CD4-positive, alpha-beta T cell treated with Interleukin-15 for 4 hours (primary cell): ENCODE measurements at regions not wholly inside any gene's neighbourhood (a gene's known extent, or its start where the extent isn't known, plus 50 kb on each side); places are given as distances from the start of the nearest gene placed in this dataset.

Experiments
- DNase-seq: peaks from one replicate; pipeline ENCODE4 v3.0.0-alpha.2; 2020; ENCODE audit warnings: low spot score

DNA sequence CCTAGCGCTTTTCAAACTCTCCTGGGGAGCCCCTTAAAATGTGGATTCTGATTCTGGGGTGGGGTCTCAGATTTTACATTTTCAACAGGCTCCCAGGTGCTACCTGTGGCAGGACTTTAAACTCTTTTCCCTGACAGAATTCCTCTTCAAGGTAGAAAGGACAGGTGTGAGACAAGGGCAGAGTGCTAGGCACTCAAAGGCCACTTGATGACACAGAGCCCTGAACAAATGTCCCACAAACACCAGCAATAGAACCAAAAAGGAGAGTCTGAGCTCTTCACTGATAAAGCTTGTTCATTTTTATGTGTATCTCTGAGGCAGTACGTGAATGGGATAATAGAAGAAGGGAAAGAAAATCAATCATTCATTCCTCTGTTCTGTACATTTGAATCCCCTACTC lies 77.7 kb upstream of the PELI1 start:
- DNase-seq = no peak

DNA sequence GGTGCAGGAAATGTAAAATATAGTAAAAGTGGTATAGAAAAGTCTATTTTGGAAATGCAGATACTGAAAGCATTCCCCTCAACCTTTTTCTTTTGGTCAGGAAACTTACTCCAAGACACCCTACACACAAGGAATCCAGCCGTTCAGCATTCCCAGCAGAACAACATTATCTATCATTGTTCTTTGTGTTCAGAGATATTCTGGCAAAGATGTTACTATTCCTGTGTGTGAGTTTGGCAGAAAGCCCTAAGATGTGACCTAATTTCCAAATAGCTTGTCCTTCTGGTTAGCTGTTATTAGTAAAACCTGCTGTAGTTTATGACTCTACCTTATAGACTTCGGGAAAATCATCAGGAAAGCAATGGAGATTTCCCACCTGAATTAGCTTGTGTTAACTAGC lies 78.1 kb upstream of the PELI1 start:
- DNase-seq = no peak

DNA sequence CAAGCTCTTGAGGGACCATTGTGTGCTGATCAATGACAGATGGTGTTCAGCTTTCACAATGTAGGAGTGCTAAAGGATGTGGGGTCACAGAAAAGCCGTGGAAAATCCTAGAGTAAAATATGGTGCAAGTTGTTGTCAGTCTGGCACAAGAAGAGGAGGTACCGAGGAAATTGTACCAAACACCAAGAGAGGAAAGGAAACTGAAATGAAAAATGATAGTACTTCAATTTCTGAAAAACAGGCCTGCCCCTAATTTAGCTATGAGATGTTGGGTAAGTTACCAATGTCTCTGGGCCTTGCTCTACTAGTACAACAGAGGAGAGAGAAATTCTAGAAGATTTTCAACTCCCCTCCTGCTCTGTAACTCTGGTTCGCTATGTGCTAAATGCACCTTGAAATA lies 78.8 kb upstream of the PELI1 start:
- DNase-seq = no peak

DNA sequence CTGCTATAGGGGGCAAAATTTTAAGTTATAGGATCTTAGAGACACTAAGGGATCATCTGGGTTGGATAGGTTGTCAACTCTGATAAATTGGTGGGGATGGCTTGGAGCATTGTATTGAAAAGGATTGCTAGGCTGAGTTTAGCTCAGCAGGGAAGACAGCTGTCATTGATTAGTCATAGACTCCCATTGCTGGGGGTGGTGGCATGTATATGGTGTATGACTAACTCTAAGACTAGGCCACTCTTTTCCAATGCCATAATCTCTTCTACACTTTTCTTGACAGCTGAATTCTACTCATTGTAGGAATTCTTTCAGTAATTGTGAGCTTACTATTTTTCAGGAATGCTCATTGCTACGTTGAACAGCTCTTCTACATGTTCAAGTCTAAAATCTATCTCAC lies 81.3 kb upstream of the PELI1 start:
- DNase-seq = no peak

DNA sequence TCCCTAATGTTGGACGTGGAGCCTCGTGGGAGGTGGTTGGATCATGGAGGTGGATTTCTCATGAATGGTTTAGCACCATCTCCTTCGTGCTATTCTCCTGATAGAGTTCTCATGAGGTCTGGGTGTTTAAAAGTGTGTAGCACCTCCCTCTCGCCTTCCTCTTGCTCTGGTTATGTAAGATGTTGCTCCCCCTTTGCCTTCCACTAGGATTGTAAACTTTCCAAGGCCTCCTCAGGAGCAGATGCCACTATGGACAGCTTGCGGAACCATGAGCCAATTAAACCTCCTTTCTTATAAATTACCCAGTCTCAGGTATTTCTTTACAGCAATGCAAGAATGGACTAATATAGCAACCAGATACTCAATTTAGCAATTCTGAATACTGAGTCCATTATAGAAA lies 82.4 kb upstream of the PELI1 start:
- DNase-seq = no peak

DNA sequence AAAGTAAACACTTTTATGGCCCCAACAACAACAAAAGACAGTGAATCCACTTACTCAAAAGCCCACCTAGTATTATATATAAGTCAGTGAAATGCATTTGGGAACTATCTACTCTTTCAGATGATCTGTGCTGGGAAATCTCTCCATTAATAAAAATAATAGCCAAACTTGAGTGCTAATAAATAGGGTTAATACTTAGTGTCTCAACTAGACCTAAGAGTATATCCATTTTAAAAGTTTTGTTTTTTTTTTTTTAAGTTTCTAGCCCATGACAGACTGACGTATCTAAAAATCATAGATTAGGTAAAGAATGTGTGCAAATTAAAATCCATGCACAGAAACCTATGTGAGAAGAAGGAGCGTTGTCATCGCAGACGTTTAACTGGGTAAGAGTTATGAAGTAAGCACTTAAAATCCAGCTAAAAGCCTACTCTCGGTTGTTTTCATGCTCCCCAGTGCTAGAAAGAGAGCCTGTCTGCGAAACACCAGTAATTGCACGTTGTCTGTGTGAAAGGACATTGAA lies 83.4 kb upstream of the PELI1 start:
- no peak for DNase-seq

DNA sequence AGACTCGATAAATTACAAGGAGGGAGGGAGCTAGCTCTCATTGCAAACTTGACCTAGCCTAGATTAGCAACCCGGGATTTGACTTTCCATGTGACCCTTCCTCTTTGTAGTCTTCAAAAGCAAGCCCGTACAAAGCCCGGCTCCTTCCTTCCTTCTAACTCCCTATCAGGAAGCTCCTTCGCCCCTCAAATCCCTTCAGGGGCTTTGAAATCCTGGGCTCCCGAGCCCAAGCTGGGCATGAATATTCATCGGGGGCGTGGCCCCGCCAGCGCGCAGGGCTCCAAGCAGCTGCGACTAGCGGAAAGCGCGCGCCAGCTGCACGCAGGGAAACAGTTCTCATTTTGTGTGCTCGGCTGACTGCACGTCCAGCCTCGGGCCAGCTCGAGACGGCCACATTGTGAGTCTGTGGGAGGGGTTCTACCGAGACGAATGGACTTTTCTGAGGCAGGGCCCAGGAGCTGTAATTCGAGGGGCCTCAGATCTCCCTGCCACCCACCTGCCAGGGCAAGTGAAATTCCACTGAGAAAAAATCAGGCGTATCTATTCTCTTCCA lies 84.0 kb upstream of the PELI1 start:
- DNase-seq = peak; percentile 46

DNA sequence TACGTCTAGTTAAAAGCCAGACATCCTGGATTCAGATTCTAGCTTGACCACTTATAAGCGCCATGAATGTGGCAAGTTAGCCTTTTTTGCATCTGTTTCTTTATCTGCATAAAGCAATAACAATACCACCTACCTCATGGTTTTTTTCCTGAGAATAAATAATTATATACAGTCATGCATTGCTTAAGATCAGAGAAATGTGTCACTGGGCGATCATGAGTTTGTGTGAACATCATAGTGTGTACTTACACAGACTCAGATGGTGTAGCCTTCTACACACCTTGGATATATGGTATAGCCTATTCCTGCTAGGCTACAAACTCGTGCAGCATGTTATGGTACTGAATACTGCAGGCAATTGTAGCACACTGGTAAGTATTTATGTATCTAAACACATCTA lies 84.7 kb upstream of the PELI1 start:
- DNase-seq = no peak

DNA sequence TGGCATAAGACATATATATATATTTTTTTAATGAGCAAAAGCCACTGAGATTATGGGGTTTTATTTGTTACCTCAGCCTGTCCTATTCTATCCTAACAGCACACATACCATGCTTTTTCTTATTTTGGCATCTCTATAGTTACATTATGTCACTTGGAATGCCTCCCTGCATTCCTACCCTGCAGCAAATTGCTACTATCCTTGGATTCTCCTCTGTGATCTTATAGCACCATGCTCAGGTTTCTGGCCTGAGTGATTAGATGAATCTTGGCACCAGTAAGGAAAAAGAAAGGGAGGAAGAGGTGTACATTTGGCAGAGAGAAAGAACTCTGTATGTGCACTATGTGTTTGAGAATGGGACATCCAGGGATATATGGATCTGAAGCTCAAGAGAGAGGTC lies 86.3 kb upstream of the PELI1 start:
- DNase-seq = no peak

DNA sequence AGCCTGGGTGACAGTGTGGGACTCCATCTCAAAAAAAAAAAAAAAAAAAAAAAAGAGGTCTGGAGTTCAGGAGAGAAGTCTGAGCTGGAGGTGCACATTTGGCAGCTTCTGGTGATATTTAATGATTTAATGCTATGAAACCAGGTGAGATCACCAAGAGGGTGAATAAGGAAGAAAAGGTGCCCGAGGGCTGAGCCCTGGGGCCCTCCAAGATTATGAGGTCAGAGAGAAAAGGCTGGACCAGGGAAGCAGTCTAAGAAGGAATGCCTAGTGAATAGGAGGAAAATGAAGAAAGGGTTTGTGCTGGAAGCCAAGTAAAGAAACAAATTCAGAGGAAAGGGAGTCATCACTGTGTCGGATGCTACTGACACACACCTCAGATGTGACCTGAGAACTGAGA lies 88.0 kb upstream of the PELI1 start:
- DNase-seq = no peak

DNA sequence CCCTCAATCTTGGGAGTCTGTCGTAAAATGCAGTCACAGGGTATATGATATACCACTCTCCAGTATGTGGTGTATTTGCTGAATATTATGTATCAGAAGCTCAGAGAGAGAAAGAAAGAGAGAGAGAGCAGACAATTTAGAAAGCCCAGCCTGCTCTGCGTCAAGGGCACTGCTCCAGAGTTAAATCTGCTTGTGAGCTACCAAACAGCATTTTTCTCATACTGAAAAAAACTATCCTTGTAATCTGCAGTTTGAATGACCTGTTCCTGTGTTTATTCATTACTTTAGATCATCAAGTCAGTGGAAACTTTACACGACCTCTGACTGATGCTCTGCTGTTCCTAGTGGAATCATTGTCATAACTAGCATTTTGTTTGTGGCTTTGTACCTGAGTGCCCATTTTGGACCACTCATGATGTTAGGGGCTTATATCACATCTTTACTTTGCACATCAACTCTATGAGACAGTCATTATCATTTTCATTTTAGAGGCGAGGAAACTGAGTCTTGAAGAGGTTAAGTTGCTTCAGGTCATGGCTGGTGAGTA lies 89.2 kb upstream of the PELI1 start:
- no peak for DNase-seq

DNA sequence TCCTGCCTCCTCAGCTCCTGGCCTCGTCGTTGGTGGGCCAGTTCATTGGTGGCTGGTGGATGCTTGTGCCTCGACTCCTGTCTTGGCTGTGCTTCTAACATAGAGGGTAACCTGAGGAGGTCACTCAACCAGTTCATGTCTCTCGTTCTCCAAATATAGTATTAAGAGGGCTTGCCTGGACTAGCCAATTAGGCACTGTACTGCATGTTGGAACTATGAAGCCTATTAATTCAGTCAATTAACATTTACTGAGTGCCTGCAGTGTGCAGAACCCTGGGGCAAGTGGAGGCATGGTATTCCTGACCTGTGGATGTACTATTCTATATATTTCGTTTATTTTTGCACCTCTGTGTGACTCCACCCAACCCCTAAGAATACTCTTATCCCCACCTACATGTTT lies 89.9 kb upstream of the PELI1 start:
- no peak for DNase-seq

DNA sequence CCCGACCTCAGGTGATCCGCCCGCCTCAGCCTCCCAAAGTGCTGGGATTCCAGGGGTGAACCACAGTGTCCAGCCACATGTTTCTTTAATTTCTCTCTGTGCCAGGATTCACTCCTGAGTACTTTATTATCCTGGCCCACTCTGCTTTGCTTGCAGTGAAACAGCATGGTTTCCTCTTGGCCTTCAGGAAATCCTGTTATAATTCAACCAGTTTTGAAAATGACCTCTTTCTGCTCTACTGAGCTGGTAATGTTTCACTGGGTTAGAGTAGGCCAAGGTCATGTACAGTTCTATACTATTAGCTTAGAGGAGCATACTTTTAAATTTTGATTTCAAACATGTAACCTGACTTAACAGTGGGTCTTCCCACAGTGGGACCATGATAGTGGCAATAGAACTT lies 90.6 kb upstream of the PELI1 start:
- DNase-seq = no peak

DNA sequence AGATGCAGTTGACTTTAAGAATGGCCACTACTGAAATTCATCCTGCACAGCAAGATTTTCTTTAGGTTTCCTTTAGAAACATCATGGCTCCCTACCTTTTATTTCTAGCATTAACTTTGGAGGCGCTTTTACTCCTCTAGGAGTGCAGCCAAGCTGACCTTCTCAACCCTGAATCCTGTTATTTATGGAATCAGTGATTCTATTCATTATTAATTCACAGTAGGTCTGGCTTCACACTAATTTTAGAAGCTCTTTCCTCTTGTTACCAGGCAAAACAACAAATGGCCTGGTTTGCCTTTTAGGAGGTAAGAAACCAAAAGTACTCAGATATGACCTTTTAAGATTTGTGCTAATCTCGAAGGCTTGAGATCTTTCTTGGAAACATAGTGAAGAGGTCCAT lies 93.0 kb upstream of the PELI1 start:
- DNase-seq = no peak

DNA sequence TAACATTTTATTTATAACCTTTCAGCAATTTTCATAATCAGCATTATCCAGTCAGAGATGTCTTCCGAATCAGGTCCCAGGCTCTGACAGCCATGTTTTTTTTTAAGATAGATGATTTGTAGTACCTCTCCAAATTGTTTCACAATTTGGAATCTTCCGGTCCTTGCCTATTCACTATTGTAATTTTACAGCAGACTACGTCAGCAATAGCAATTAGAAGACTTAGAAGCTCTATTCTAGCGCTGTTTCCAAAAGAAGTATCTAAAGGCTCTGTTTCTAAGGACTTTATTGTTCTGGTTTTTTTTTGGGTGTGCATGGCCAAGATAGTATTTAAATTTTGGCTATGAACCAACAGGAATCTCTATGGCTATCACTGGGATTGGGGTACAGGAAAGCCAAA lies 94.6 kb upstream of the PELI1 start:
- no peak for DNase-seq

DNA sequence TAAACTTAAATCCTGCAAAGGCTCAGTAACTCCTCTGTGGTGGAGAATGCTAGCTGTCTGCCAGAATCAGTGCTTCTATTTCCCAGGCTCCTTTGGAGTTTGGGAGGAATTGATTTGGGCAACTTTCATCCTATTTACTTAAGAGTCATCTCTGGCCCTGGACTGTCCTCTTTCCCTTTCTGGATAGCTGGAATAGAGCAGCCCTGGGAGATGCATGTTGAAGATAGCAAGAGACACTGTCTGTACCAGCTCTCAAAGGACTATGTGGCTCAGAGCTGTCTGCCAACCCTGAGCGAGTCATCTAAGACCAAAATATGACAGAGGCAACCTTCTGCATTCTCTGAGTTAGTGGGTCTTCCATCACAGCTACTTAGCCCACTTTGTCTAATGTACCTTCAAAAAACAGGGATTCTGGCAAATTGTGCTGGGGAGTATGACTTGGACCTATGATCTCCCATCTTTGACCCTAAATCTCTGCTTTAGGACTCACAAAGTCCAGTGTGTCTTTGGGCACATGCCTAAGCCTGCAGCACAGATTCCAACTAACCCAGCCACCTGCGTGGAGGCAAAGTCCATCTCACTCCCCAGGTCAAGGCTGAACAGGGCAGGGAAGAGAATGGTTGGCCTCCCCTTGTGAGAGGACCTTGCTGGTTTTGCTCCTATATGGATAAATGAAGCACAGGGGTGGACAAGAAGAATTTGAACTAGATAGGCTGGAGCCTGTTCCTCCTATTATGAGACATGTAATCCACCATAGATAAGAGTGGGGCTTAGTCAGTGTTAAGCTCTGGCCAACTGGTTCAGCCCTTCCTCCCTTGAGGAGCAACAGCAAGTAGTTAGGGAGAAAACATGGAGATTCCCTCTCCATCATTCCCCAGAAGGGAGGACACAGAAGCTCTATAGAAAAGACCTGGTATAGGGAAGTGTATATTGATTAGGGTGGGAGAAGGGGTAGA lies 99.1 kb upstream of the PELI1 start:
- DNase-seq = no peak

DNA sequence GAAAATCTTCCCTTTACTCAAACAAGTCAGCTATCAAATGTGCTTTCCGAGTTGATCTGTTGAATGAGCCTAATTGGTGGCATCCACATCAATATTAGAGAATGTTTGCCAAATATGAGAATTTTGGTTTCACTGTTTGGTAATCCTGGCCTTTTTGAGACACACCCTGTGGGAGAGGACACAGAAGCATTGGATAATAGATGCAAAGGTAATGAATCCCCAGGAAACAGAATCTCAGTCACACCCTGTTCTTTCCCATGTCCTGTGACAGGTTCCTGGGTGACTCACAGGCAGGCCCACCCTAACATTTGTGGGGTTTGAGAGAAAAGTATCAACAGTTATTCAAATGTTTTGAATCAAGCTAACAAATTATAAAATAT lies 99.8 kb upstream of the PELI1 start:
- no peak for DNase-seq

DNA sequence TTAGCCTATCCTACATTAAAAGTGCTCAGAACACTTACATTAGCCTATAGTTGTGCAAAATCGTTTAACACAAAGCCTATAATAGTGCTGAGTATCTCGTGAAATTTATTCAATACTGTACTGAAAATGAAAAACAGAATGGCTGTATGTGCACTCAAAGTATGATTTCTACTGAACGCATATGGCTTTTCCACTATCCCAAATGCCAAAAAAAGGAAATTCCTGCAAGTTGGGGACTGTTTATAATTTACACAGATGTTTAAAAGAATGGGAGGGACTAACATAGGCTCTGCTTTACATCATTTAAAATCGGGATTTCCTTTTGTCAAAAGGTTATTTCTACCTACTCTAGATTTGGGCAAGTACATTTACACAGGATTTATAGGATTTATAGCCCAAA lies 101.4 kb upstream of the PELI1 start:
- no peak for DNase-seq

DNA sequence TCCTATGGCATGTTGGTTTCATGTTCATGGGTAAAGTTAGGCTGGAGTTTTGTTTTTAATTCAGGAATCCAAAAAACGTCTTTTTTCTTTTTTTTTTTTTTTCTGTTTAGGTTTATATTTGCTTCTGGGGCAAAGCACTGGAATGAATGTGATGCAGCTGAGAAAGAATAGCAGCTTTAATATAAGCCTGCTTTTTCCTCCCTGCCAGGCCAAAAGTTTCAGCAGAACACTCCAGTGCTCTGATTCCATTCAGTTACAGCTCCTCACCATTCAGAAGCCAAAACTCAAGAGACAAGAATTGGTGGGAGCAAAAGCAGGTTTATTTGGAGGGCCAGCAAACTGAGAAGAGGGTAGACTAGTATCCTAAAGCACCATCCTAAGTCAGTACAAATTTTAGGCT lies 102.7 kb upstream of the PELI1 start:
- no peak for DNase-seq

DNA sequence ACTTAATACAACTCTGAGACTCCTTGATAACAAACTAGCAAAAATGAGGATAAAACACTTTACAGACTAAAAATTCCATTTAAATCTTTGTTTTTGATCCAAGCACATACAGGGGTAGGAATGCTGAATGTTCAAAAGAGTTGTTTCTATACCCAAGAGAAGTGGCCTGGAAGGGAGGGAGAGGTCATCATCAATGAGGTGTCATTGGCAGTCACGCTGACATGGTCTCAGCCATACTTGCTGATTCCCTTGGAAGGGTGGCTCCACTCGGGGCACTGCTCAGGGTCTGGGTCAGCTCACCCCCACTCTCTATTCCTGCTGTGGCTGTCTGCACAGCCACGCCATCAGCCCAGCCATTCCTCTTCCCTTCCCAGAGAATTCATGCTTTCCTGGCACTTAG lies 105.2 kb upstream of the PELI1 start:
- DNase-seq = no peak

DNA sequence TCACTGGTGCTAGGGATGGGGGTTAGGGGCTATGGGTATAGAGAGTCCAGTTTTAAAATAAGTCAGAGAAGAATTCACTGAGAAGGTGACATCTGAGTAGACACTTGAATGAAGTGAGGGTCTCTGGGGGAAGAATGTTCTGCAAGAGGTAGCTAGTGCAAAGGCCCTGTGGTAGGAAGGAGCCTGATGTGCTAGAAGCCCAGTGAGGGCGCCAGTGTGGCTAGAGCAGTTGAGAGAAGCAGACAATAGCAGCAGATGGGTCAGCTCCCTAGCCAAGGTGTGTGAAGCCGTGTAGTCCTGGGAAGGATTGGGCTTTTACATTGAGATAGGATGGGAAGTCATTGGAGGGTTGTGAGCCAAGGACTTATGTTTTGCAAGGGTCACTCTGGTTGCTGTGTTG lies 105.8 kb upstream of the PELI1 start:
- no peak for DNase-seq

DNA sequence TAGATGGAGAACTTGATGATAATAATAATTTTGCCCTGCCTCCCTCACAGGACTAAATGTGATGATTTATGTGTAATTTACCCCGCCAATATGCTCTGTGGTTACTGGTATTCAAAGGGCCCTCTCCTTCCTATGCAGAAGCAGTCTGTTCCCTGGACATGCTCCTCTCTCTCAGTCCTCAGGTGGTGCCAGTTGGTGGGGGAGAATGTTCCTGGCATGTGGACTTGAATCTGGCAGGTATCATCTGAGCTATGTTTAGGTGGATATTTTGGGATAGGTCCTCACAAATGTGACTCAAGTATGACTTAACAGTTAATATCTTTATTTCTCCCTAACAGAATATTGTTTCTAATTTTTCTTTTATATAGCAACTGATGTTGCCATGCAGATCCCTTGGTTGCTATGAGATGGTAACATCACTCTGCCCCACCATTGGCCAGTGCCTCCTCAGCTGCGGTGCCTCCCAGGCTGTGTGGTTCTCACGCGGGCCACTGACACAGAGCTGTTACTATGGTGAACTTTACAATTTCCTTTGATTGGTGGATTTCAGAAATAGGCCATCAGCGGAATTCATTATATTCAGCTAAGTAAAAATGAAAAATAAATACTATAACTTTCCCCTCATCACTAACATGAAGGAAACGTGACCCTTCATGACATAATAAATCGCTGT lies 106.7 kb upstream of the PELI1 start:
- DNase-seq = no peak
